ENCODE measurements at regions not wholly inside any gene's neighbourhood (a gene's known extent, or its start where the extent isn't known, plus 50 kb on each side); places are given as distances from the start of the nearest gene placed in this dataset.

- ATAC-seq (replicated peaks in 1 of 4) (no peak), DNase-seq (no peak)
- Histone ChIP-seq H3K9me3 (no peaks in the 10 kb centered on the region), H3K27ac (ENCODE audit: low read length) (no peak overlapping the region), H3K27me3 (replicated peaks in 1 of 2; ENCODE audit: control insufficient read depth in 2 of 2, extremely low read depth in 1 of 2, insufficient read depth in 2 of 2, low read length in 1 of 2) (peaks cover 0 to 4% of the 10 kb centered on the region in 2 experiments), H3K4me1 (ENCODE audit: control insufficient read depth in 1 of 2, extremely low read depth in 1 of 2, insufficient read depth in 2 of 2, low read length in 2 of 2) (no peaks in the 10 kb centered on the region), H3K4me3 (ENCODE audit: control insufficient read depth in 1 of 2, extremely low read depth in 1 of 2, low read length in 1 of 2) (no peak overlapping the region), H3K36me3 (ENCODE audit: control insufficient read depth in 2 of 2, extremely low read depth in 1 of 2, insufficient read depth in 1 of 2, low read length in 1 of 2) (no peaks in the 10 kb centered on the region)
- no peaks in the 10 kb centered on the region for H3K36me3 Mint-ChIP-seq
- peaks cover 0 to 5% of the 10 kb centered on the region in 2 donors for H3K27me3 Mint-ChIP-seq
- H3K27ac Mint-ChIP-seq: no peak overlapping the region
- no peaks in the 10 kb centered on the region for H3K9me3 Mint-ChIP-seq
- H3K4me1 Mint-ChIP-seq: no peaks in the 10 kb centered on the region
- WGBS (ENCODE audit: insufficient coverage): 80% methylated on average over 8 of the region's 8 CpGs
- CTCF ChIA-PET: interaction anchor here in 1 of 2 donors (0.6 kb wide), 1 partner anchor 652 kb away, joined by 4 read pairs; no protein-coding TSS in a partner anchor
- H3K4me3 Mint-ChIP-seq: no peak overlapping the region
- POLR2A ChIA-PET: no interaction called here
Observed at GRCh38 chr20:60249436-60249835, 291.2 kb downstream of the CDH26 start.

- ChIA-PET CTCF (no interaction called here), POLR2A (no interaction called here)
- H3K4me1 Mint-ChIP-seq: no peaks in the 10 kb centered on the region
Observed at GRCh38 chr20:60250251-60250650, 292.0 kb downstream of the CDH26 start.

GRCh38 chr20:60252866-60253265 lies 294.6 kb downstream of the CDH26 start:
- ATAC-seq (replicated peaks in 1 of 4): no peak
- H3K9me3 Mint-ChIP-seq: no peaks in the 10 kb centered on the region

More at GRCh38 chr20:60250251-60250650, 292.0 kb downstream of the CDH26 start:
- Mint-ChIP-seq H3K4me3 (no peak overlapping the region), H3K27ac (no peak overlapping the region), H3K27me3 (peaks cover 0 to 5% of the 10 kb centered on the region in 2 donors), H3K36me3 (no peaks in the 10 kb centered on the region), H3K9me3 (no peaks in the 10 kb centered on the region)
- no peak overlapping the region for H3K27ac ChIP-seq (ENCODE audit: low read length)
- ATAC-seq (replicated peaks in 1 of 4): no peak
- H3K4me1 ChIP-seq (ENCODE audit: control insufficient read depth in 1 of 2, extremely low read depth in 1 of 2, insufficient read depth in 2 of 2, low read length in 2 of 2): no peaks in the 10 kb centered on the region
- DNase-seq: no peak
- no peaks in the 10 kb centered on the region for H3K36me3 ChIP-seq (ENCODE audit: control insufficient read depth in 2 of 2, extremely low read depth in 1 of 2, insufficient read depth in 1 of 2, low read length in 1 of 2)
- no peaks in the 10 kb centered on the region for H3K9me3 ChIP-seq
- H3K27me3 ChIP-seq (replicated peaks in 1 of 2; ENCODE audit: control insufficient read depth in 2 of 2, extremely low read depth in 1 of 2, insufficient read depth in 2 of 2, low read length in 1 of 2): peaks cover 0 to 4% of the 10 kb centered on the region in 2 experiments
- H3K4me3 ChIP-seq (ENCODE audit: control insufficient read depth in 1 of 2, extremely low read depth in 1 of 2, low read length in 1 of 2): no peak overlapping the region
- 93% methylated on average over 4 of the region's 5 CpGs for WGBS (ENCODE audit: insufficient coverage)

GRCh38 chr20:60253471-60253870 lies 295.2 kb downstream of the CDH26 start:
- Histone ChIP-seq H3K27me3 (replicated peaks in 1 of 2; ENCODE audit: control insufficient read depth in 2 of 2, extremely low read depth in 1 of 2, insufficient read depth in 2 of 2, low read length in 1 of 2) (peaks cover 0 to 4% of the 10 kb centered on the region in 2 experiments), H3K4me3 (ENCODE audit: control insufficient read depth in 1 of 2, extremely low read depth in 1 of 2, low read length in 1 of 2) (no peak overlapping the region), H3K4me1 (ENCODE audit: control insufficient read depth in 1 of 2, extremely low read depth in 1 of 2, insufficient read depth in 2 of 2, low read length in 2 of 2) (no peaks in the 10 kb centered on the region), H3K36me3 (ENCODE audit: control insufficient read depth in 2 of 2, extremely low read depth in 1 of 2, insufficient read depth in 1 of 2, low read length in 1 of 2) (no peaks in the 10 kb centered on the region), H3K9me3 (no peaks in the 10 kb centered on the region), H3K27ac (ENCODE audit: low read length) (no peak overlapping the region)
- Mint-ChIP-seq H3K9me3 (no peaks in the 10 kb centered on the region), H3K27ac (no peak overlapping the region), H3K4me3 (no peak overlapping the region), H3K36me3 (no peaks in the 10 kb centered on the region), H3K27me3 (peaks cover 0 to 9% of the 10 kb centered on the region in 2 donors), H3K4me1 (no peaks in the 10 kb centered on the region)
- WGBS (ENCODE audit: insufficient coverage): 84% methylated on average over 4 of the region's 6 CpGs
- POLR2A ChIA-PET: no interaction called here
- DNase-seq: no peak
- ATAC-seq (replicated peaks in 1 of 4): no peak
- CTCF ChIA-PET: no interaction called here

More at GRCh38 chr20:60252866-60253265, 294.6 kb downstream of the CDH26 start:
- no peaks in the 10 kb centered on the region for H3K4me1 Mint-ChIP-seq
- WGBS (ENCODE audit: insufficient coverage): no CpG with 5 or more reads among the region's 2 CpGs
- no peaks in the 10 kb centered on the region for H3K36me3 Mint-ChIP-seq
- peaks cover 0 to 9% of the 10 kb centered on the region in 2 donors for H3K27me3 Mint-ChIP-seq
- Histone ChIP-seq H3K36me3 (ENCODE audit: control insufficient read depth in 2 of 2, extremely low read depth in 1 of 2, insufficient read depth in 1 of 2, low read length in 1 of 2) (no peaks in the 10 kb centered on the region), H3K4me1 (ENCODE audit: control insufficient read depth in 1 of 2, extremely low read depth in 1 of 2, insufficient read depth in 2 of 2, low read length in 2 of 2) (no peaks in the 10 kb centered on the region), H3K4me3 (ENCODE audit: control insufficient read depth in 1 of 2, extremely low read depth in 1 of 2, low read length in 1 of 2) (no peak overlapping the region), H3K27me3 (replicated peaks in 1 of 2; ENCODE audit: control insufficient read depth in 2 of 2, extremely low read depth in 1 of 2, insufficient read depth in 2 of 2, low read length in 1 of 2) (peaks cover 0 to 4% of the 10 kb centered on the region in 2 experiments), H3K9me3 (no peaks in the 10 kb centered on the region), H3K27ac (ENCODE audit: low read length) (no peak overlapping the region)
- H3K27ac Mint-ChIP-seq: no peak overlapping the region
- ChIA-PET CTCF (no interaction called here), POLR2A (no interaction called here)
- no peak overlapping the region for H3K4me3 Mint-ChIP-seq
- no peak for DNase-seq

- Mint-ChIP-seq H3K4me3 (no peak overlapping the region), H3K4me1 (no peaks in the 10 kb centered on the region), H3K9me3 (no peaks in the 10 kb centered on the region), H3K36me3 (no peaks in the 10 kb centered on the region), H3K27ac (no peak overlapping the region), H3K27me3 (peaks cover 0 to 9% of the 10 kb centered on the region in 2 donors)
- CTCF ChIA-PET: no interaction called here
- POLR2A ChIA-PET: no interaction called here
- 67% methylated on average over 6 of the region's 6 CpGs for WGBS (ENCODE audit: insufficient coverage)
- ATAC-seq (replicated peaks in 1 of 4) (no peak), DNase-seq (no peak)
- Histone ChIP-seq H3K27me3 (replicated peaks in 1 of 2; ENCODE audit: control insufficient read depth in 2 of 2, extremely low read depth in 1 of 2, insufficient read depth in 2 of 2, low read length in 1 of 2) (peaks cover 0 to 4% of the 10 kb centered on the region in 2 experiments), H3K4me1 (ENCODE audit: control insufficient read depth in 1 of 2, extremely low read depth in 1 of 2, insufficient read depth in 2 of 2, low read length in 2 of 2) (no peaks in the 10 kb centered on the region), H3K27ac (ENCODE audit: low read length) (no peak overlapping the region), H3K9me3 (no peaks in the 10 kb centered on the region), H3K36me3 (ENCODE audit: control insufficient read depth in 2 of 2, extremely low read depth in 1 of 2, insufficient read depth in 1 of 2, low read length in 1 of 2) (no peaks in the 10 kb centered on the region), H3K4me3 (ENCODE audit: control insufficient read depth in 1 of 2, extremely low read depth in 1 of 2, low read length in 1 of 2) (no peak overlapping the region)
Observed at GRCh38 chr20:60254901-60255411, 296.7 kb downstream of the CDH26 start.

- Mint-ChIP-seq H3K4me3 (no peak overlapping the region), H3K36me3 (no peaks in the 10 kb centered on the region), H3K4me1 (no peaks in the 10 kb centered on the region), H3K27ac (no peak overlapping the region), H3K27me3 (peaks cover 0 to 9% of the 10 kb centered on the region in 2 donors), H3K9me3 (no peaks in the 10 kb centered on the region)
- POLR2A ChIA-PET: no interaction called here
- no CpG with 5 or more reads among the region's 3 CpGs for WGBS (ENCODE audit: insufficient coverage)
- H3K4me1 ChIP-seq (ENCODE audit: control insufficient read depth in 1 of 2, extremely low read depth in 1 of 2, insufficient read depth in 2 of 2, low read length in 2 of 2): no peaks in the 10 kb centered on the region
- peaks cover 0 to 4% of the 10 kb centered on the region in 2 experiments for H3K27me3 ChIP-seq (replicated peaks in 1 of 2; ENCODE audit: control insufficient read depth in 2 of 2, extremely low read depth in 1 of 2, insufficient read depth in 2 of 2, low read length in 1 of 2)
- no peak overlapping the region for H3K27ac ChIP-seq (ENCODE audit: low read length)
- DNase-seq: no peak
- CTCF ChIA-PET: no interaction called here
- ATAC-seq (replicated peaks in 1 of 4): no peak
- no peaks in the 10 kb centered on the region for H3K36me3 ChIP-seq (ENCODE audit: control insufficient read depth in 2 of 2, extremely low read depth in 1 of 2, insufficient read depth in 1 of 2, low read length in 1 of 2)
- no peaks in the 10 kb centered on the region for H3K9me3 ChIP-seq
- no peak overlapping the region for H3K4me3 ChIP-seq (ENCODE audit: control insufficient read depth in 1 of 2, extremely low read depth in 1 of 2, low read length in 1 of 2)
Observed at GRCh38 chr20:60255415-60255814, 297.2 kb downstream of the CDH26 start.

- CTCF ChIA-PET: interaction anchor here in 1 of 2 donors (0.6 kb wide), 1 partner anchor 828 kb away, joined by 3 read pairs; no protein-coding TSS in a partner anchor
- DNase-seq: no peak
- H3K36me3 Mint-ChIP-seq: no peaks in the 10 kb centered on the region
Observed at GRCh38 chr20:60255866-60256265, 297.6 kb downstream of the CDH26 start.

More at GRCh38 chr20:60255866-60256265, 297.6 kb downstream of the CDH26 start:
- no peaks in the 10 kb centered on the region for H3K9me3 ChIP-seq
- H3K4me3 ChIP-seq (ENCODE audit: control insufficient read depth in 1 of 2, extremely low read depth in 1 of 2, low read length in 1 of 2): no peak overlapping the region
- ATAC-seq (replicated peaks in 1 of 4): no peak
- H3K27ac ChIP-seq (ENCODE audit: low read length): no peak overlapping the region
- Mint-ChIP-seq H3K9me3 (no peaks in the 10 kb centered on the region), H3K27me3 (peaks cover 0 to 9% of the 10 kb centered on the region in 2 donors), H3K4me1 (no peaks in the 10 kb centered on the region), H3K27ac (no peak overlapping the region), H3K4me3 (no peak overlapping the region)
- H3K4me1 ChIP-seq (ENCODE audit: control insufficient read depth in 1 of 2, extremely low read depth in 1 of 2, insufficient read depth in 2 of 2, low read length in 2 of 2): no peaks in the 10 kb centered on the region
- POLR2A ChIA-PET: no interaction called here
- peaks cover 0 to 4% of the 10 kb centered on the region in 2 experiments for H3K27me3 ChIP-seq (replicated peaks in 1 of 2; ENCODE audit: control insufficient read depth in 2 of 2, extremely low read depth in 1 of 2, insufficient read depth in 2 of 2, low read length in 1 of 2)
- H3K36me3 ChIP-seq (ENCODE audit: control insufficient read depth in 2 of 2, extremely low read depth in 1 of 2, insufficient read depth in 1 of 2, low read length in 1 of 2): no peaks in the 10 kb centered on the region
- WGBS (ENCODE audit: insufficient coverage): 71% methylated on average over 1 of the region's 6 CpGs

Data from T-cell (primary cell).